Large intestine (tissue), 3 donors: ENCODE measurements at regions not wholly inside any gene's neighbourhood (a gene's known extent, or its start where the extent isn't known, plus 50 kb on each side); places are given as distances from the start of the nearest gene placed in this dataset.

ENCODE experiments used
- DNase-seq, 2 donors: peaks; one replicate each; pipeline versions ENCODE4 v3.0.0 to v3.0.0-alpha.2; 2013
- H3K27ac ChIP-seq: one replicate; pipeline ENCODE4 v1.5.1; 2013; ENCODE audit warnings: low read length
- H3K27me3 ChIP-seq: 2 replicates; pipeline ENCODE4 v1.6.1; 2013; ENCODE audit warnings: low read length; ENCODE audit not compliant: control insufficient read depth, insufficient read depth
- H3K36me3 ChIP-seq: 2 replicates; pipeline ENCODE4 v1.6.1; 2013; ENCODE audit warnings: low read length; ENCODE audit not compliant: control insufficient read depth, insufficient read depth
- H3K4me1 ChIP-seq: one replicate; pipeline ENCODE4 v1.6.1; 2013; ENCODE audit warnings: low read length; ENCODE audit not compliant: control insufficient read depth, insufficient read depth
- H3K4me3 ChIP-seq: one replicate; pipeline ENCODE4 v1.5.1; 2013; ENCODE audit warnings: low read length
- H3K9me3 ChIP-seq: one replicate; pipeline ENCODE4 v1.6.1; 2013; ENCODE audit warnings: mild to moderate bottlenecking, low read depth, low read length, moderate library complexity; ENCODE audit not compliant: control insufficient read depth
- WGBS: methylation state at CpG from one replicate; pipeline ENCODE4 v1.1.5; 2013; ENCODE audit warnings: low lambda C conversion rate; ENCODE audit not compliant: insufficient coverage; 5-methylcytosine and 5-hydroxymethylcytosine counted together

- no peak for DNase-seq
- Histone ChIP-seq H3K9me3 (no peaks in the 10 kb centered on the region), H3K4me1 (no peaks in the 10 kb centered on the region), H3K27ac (no peak overlapping the region), H3K27me3 (peaks cover 2% of the 10 kb centered on the region), H3K4me3 (no peak overlapping the region), H3K36me3 (no peaks in the 10 kb centered on the region)
- WGBS, result no CpG with 5 or more reads among the region's 3 CpGs
Observed at GRCh38 chr18:5678779-5679406, 135.1 kb upstream of the EPB41L3 start.

- DNase-seq, result no peak
- Histone ChIP-seq H3K4me1 (no peaks in the 10 kb centered on the region), H3K4me3 (no peak overlapping the region), H3K36me3 (no peaks in the 10 kb centered on the region), H3K27ac (no peak overlapping the region), H3K9me3 (no peaks in the 10 kb centered on the region), H3K27me3 (peaks cover 4% of the 10 kb centered on the region)
- WGBS, result no CpG with 5 or more reads among the region's 3 CpGs
Observed at GRCh38 chr18:5678278-5678677, 134.5 kb upstream of the EPB41L3 start.

- no peak for DNase-seq
- Histone ChIP-seq H3K9me3 (no peaks in the 10 kb centered on the region), H3K36me3 (no peaks in the 10 kb centered on the region), H3K27ac (no peak overlapping the region), H3K4me1 (no peaks in the 10 kb centered on the region), H3K27me3 (peaks cover 4% of the 10 kb centered on the region), H3K4me3 (no peak overlapping the region)
- WGBS, result no CpG with 5 or more reads among the region's 2 CpGs
Observed at GRCh38 chr18:5673616-5674015, 129.8 kb upstream of the EPB41L3 start.

- Histone ChIP-seq H3K36me3 (no peaks in the 10 kb centered on the region), H3K27ac (no peak overlapping the region), H3K27me3 (peaks cover 2% of the 10 kb centered on the region), H3K4me3 (no peak overlapping the region), H3K4me1 (no peaks in the 10 kb centered on the region), H3K9me3 (no peaks in the 10 kb centered on the region)
- no CpG with 5 or more reads among the region's 2 CpGs for WGBS
- no peak for DNase-seq
Observed at GRCh38 chr18:5669585-5669984, 125.8 kb upstream of the EPB41L3 start.

GRCh38 chr18:5668087-5668715 lies 124.4 kb upstream of the EPB41L3 start:
- no peak overlapping the region for H3K27ac ChIP-seq
- H3K9me3 ChIP-seq, result no peaks in the 10 kb centered on the region
- no peaks in the 10 kb centered on the region for H3K36me3 ChIP-seq
- no CpG with 5 or more reads among the region's 2 CpGs for WGBS
- DNase-seq, result no peak
- no peak overlapping the region for H3K4me3 ChIP-seq
- H3K4me1 ChIP-seq, result no peaks in the 10 kb centered on the region
- no peaks in the 10 kb centered on the region for H3K27me3 ChIP-seq

- WGBS, result 88% methylated on average over 2 of the region's 3 CpGs
- no peak for DNase-seq
- H3K36me3 ChIP-seq, result no peaks in the 10 kb centered on the region
- H3K9me3 ChIP-seq, result no peaks in the 10 kb centered on the region
- no peaks in the 10 kb centered on the region for H3K27me3 ChIP-seq
- no peak overlapping the region for H3K27ac ChIP-seq
- H3K4me3 ChIP-seq, result no peak overlapping the region
- no peaks in the 10 kb centered on the region for H3K4me1 ChIP-seq
Observed at GRCh38 chr18:5667356-5667755, 123.6 kb upstream of the EPB41L3 start.

GRCh38 chr18:5662586-5663090 lies 118.8 kb upstream of the EPB41L3 start:
- no peaks in the 10 kb centered on the region for H3K9me3 ChIP-seq
- WGBS, result no CpG with 5 or more reads among the region's 3 CpGs
- H3K27ac ChIP-seq, result no peak overlapping the region
- H3K4me3 ChIP-seq, result no peak overlapping the region
- H3K4me1 ChIP-seq, result no peaks in the 10 kb centered on the region
- no peaks in the 10 kb centered on the region for H3K27me3 ChIP-seq
- DNase-seq, result no peak
- H3K36me3 ChIP-seq, result no peaks in the 10 kb centered on the region

GRCh38 chr18:5661179-5661578 lies 117.4 kb upstream of the EPB41L3 start:
- Histone ChIP-seq H3K4me1 (no peaks in the 10 kb centered on the region), H3K4me3 (no peak overlapping the region), H3K27ac (no peak overlapping the region), H3K9me3 (no peaks in the 10 kb centered on the region), H3K36me3 (no peaks in the 10 kb centered on the region), H3K27me3 (no peaks in the 10 kb centered on the region)
- no peak for DNase-seq
- WGBS, result no CpG with 5 or more reads among the region's 1 CpG

- DNase-seq, result no peak
- H3K4me3 ChIP-seq, result no peak overlapping the region
- 80% methylated on average over 2 of the region's 3 CpGs for WGBS
Observed at GRCh38 chr18:5653802-5654201, 110.0 kb upstream of the EPB41L3 start.

GRCh38 chr18:5651736-5652135 lies 107.9 kb upstream of the EPB41L3 start:
- H3K4me1 ChIP-seq, result no peaks in the 10 kb centered on the region
- no peak overlapping the region for H3K27ac ChIP-seq
- no peak overlapping the region for H3K4me3 ChIP-seq
- H3K36me3 ChIP-seq, result no peaks in the 10 kb centered on the region
- no peaks in the 10 kb centered on the region for H3K27me3 ChIP-seq
- H3K9me3 ChIP-seq, result no peaks in the 10 kb centered on the region
- no peak for DNase-seq

More at GRCh38 chr18:5653802-5654201, 110.0 kb upstream of the EPB41L3 start:
- H3K27me3 ChIP-seq, result no peaks in the 10 kb centered on the region
- H3K27ac ChIP-seq, result no peak overlapping the region
- no peaks in the 10 kb centered on the region for H3K9me3 ChIP-seq
- H3K4me1 ChIP-seq, result no peaks in the 10 kb centered on the region
- H3K36me3 ChIP-seq, result no peaks in the 10 kb centered on the region

GRCh38 chr18:5649439-5649838 lies 105.6 kb upstream of the EPB41L3 start:
- Histone ChIP-seq H3K27me3 (no peaks in the 10 kb centered on the region), H3K4me1 (no peaks in the 10 kb centered on the region), H3K9me3 (no peaks in the 10 kb centered on the region), H3K4me3 (no peak overlapping the region), H3K36me3 (no peaks in the 10 kb centered on the region), H3K27ac (no peak overlapping the region)
- no peak for DNase-seq
- 72% methylated on average over 3 of the region's 8 CpGs for WGBS
